IMR-90 (cell line): ENCODE measurements at regions not wholly inside any gene's neighbourhood (a gene's known extent, or its start where the extent isn't known, plus 50 kb on each side); places are given as distances from the start of the nearest gene placed in this dataset.
A peak's percentile ranks its signal among the peaks of the same experiment; 100 is the strongest.

Experiments
- ATAC-seq: fragments of 200-7000 bp; cut with Tn5 transposase; 2 replicates; pipeline ENCODE4 v1.9.1; 2020; ENCODE audit warnings: low read depth, mild to moderate bottlenecking, moderate library complexity
- BruUV-seq: library from RNA; stranded (reverse); fragments of 400-500 nt; replicated peaks from 2 replicates; lab custom pipeline; 2021; lab: Mats Ljungman, UMichigan
- CTCF ChIA-PET: fragments of 300-600 bp; formaldehyde crosslinking; extraction: SDS; loops from one replicate; lab custom pipeline; 2021; ENCODE audit warnings: antibody characterized with exemption; lab: Yijun Ruan, JAX
- POLR2A ChIA-PET: fragments of 300-600 bp; sonication (Branson Sonifier 250); formaldehyde crosslinking; loops from one replicate; lab custom pipeline; 2022; ENCODE audit warnings: antibody characterized with exemption; ENCODE audit not compliant: unreplicated experiment; lab: Charles Lee
- DNase-seq: peaks from one replicate; pipeline ENCODE4 v3.0.0; 2013
- H2AFZ ChIP-seq: replicated peaks from 2 replicates; pipeline ENCODE3; 2013; ENCODE audit warnings: low read length, mild to moderate bottlenecking; ENCODE audit not compliant: poor library complexity
- H2AK5ac ChIP-seq: 2 replicates; pipeline ENCODE4 v1.6.1; 2013; ENCODE audit warnings: low read depth, low read length, inconsistent platforms
- H2AK9ac ChIP-seq: replicated peaks from 2 replicates; pipeline ENCODE3; 2013; ENCODE audit warnings: mild to moderate bottlenecking, low read depth, low read length, moderate library complexity; ENCODE audit not compliant: poor library complexity
- H2BK120ac ChIP-seq: 2 replicates; pipeline ENCODE4 v1.6.1; 2013; ENCODE audit warnings: low read depth, low read length, inconsistent platforms
- H2BK15ac ChIP-seq: 3 replicates; pipeline ENCODE4 v1.6.1; 2013; ENCODE audit warnings: low read depth, low read length, inconsistent platforms
- H2BK20ac ChIP-seq: 2 replicates; pipeline ENCODE4 v1.6.1; 2013; ENCODE audit warnings: low read depth, mild to moderate bottlenecking, inconsistent platforms, low read length, moderate library complexity
- H2BK5ac ChIP-seq: 2 replicates; pipeline ENCODE4 v1.6.1; 2013; ENCODE audit warnings: mild to moderate bottlenecking, low read depth, low read length, inconsistent platforms; ENCODE audit not compliant: poor library complexity, severe bottlenecking
- H3K14ac ChIP-seq: replicated peaks from 2 replicates; pipeline ENCODE4 v1.6.1; 2013; ENCODE audit warnings: low read depth, low read length, inconsistent platforms
- H3K18ac ChIP-seq: 2 replicates; pipeline ENCODE4 v1.6.1; 2013; ENCODE audit warnings: low read depth, low read length, control low read depth
- H3K23ac ChIP-seq: 2 replicates; pipeline ENCODE4 v1.6.1; 2013; ENCODE audit warnings: low read depth, low read length, inconsistent platforms
- H3K27ac ChIP-seq: 2 replicates; pipeline ENCODE4 v1.5.1; 2013; ENCODE audit warnings: mild to moderate bottlenecking, control low read depth, low read length; ENCODE audit not compliant: insufficient read depth
- H3K27me3 ChIP-seq: 2 replicates; pipeline ENCODE4 v1.6.1; 2013; ENCODE audit warnings: low read length; ENCODE audit not compliant: control insufficient read depth, insufficient read depth
- H3K36me3 ChIP-seq: 2 replicates; pipeline ENCODE4 v1.6.1; 2013; ENCODE audit warnings: low read length, mixed read lengths; ENCODE audit not compliant: control insufficient read depth, insufficient read depth
- H3K4ac ChIP-seq: 2 replicates; pipeline ENCODE4 v1.6.1; 2013; ENCODE audit warnings: low read depth, low read length, inconsistent platforms
- H3K4me1 ChIP-seq: 2 replicates; pipeline ENCODE4 v1.6.1; 2013; ENCODE audit warnings: low read length, mixed read lengths; ENCODE audit not compliant: control insufficient read depth, insufficient read depth
- H3K4me2 ChIP-seq: 2 replicates; pipeline ENCODE4 v1.6.1; 2013; ENCODE audit warnings: low read depth, mild to moderate bottlenecking, control low read depth, low read length, moderate library complexity
- H3K4me3 ChIP-seq: 2 replicates; pipeline ENCODE4 v1.5.1; 2013; ENCODE audit warnings: low read depth, mild to moderate bottlenecking, control low read depth, low read length, moderate library complexity; ENCODE audit not compliant: insufficient read depth
- H3K56ac ChIP-seq: 2 replicates; pipeline ENCODE4 v1.6.1; 2013; ENCODE audit warnings: low read length, inconsistent platforms; ENCODE audit not compliant: insufficient read depth; ENCODE audit errors: extremely low read depth
- H3K79me1 ChIP-seq, 2 experiments: 2 replicates each; pipeline ENCODE4 v1.6.1; 2013; ENCODE audit warnings: low read length in 2 of 2, inconsistent platforms in 1 of 2, low read depth in 1 of 2
- H3K9ac ChIP-seq: 2 replicates; pipeline ENCODE4 v1.6.1; 2013; ENCODE audit warnings: low read depth, low read length, control low read depth
- H3K9me1 ChIP-seq: 2 replicates; pipeline ENCODE4 v1.6.1; 2013; ENCODE audit warnings: low read length, inconsistent platforms; ENCODE audit not compliant: insufficient read depth
- H3K9me3 ChIP-seq: 2 replicates; pipeline ENCODE4 v1.6.1; 2013; ENCODE audit warnings: low read length; ENCODE audit not compliant: control insufficient read depth, insufficient read depth
- H4K20me1 ChIP-seq: 2 replicates; pipeline ENCODE4 v1.6.1; 2013; ENCODE audit warnings: low read length, inconsistent platforms; ENCODE audit not compliant: insufficient read depth
- H4K5ac ChIP-seq: 2 replicates; pipeline ENCODE4 v1.6.1; 2013; ENCODE audit warnings: mild to moderate bottlenecking, low read depth, low read length, control low read depth
- H4K8ac ChIP-seq, 2 experiments: 2 replicates each; pipeline ENCODE4 v1.6.1; 2013; ENCODE audit warnings: low read depth in 2 of 2, low read length in 2 of 2, control low read depth in 1 of 2, inconsistent platforms in 1 of 2
- H4K91ac ChIP-seq: 2 replicates; pipeline ENCODE4 v1.6.1; 2013; ENCODE audit warnings: low read depth, low read length, inconsistent platforms; ENCODE audit not compliant: insufficient read depth
- BHLHE40 ChIP-seq: fragments of 150-350 bp; IDR thresholded peaks from 2 replicates; pipeline ENCODE4 v1.6.1; 2016; ENCODE audit warnings: mild to moderate bottlenecking, low read depth, low read length
- MAFK ChIP-seq: IDR thresholded peaks from 2 replicates; pipeline ENCODE4 v1.6.1; 2012; ENCODE audit warnings: low read depth, low read length, improper control_type of control experiment
- WGBS, 2 experiments: methylation state at CpG; one replicate each; pipeline versions ENCODE4 v1.1.5 to v1.1.7; 2013; ENCODE audit warnings: missing lambda C conversion rate in 2 of 2; ENCODE audit not compliant: insufficient read length in 1 of 2; ENCODE audit errors: extremely low coverage in 2 of 2; 5-methylcytosine and 5-hydroxymethylcytosine counted together
- dilution Hi-C: fragments of 300-500 bp; cut with HindIII; formaldehyde crosslinking; loops from one replicate; pipeline ENCODE4 v1.14.3; 2018; ENCODE audit warnings: low sequenced_read_pairs; ENCODE audit not compliant: unreplicated experiment
- in situ Hi-C: fragments of 300-500 bp; cut with MboI; formaldehyde crosslinking; loops from 3 replicates; pipeline ENCODE4 v1.14.3; 2019; ENCODE audit warnings: low sequenced_read_pairs, inconsistent platforms, mixed read lengths
- intact Hi-C: fragments of 100-400 bp; cut with micrococcal nuclease; formaldehyde crosslinking; loops from 2 replicates; pipeline ENCODE4 v1.10.0; 2022

- ATAC-seq (no peak), DNase-seq (no peak)
- Histone ChIP-seq H3K36me3 (no peaks in the 10 kb centered on the region), H2AK5ac (no peak overlapping the region), H3K23ac (no peak overlapping the region), H4K91ac (no peak overlapping the region), H3K4ac (no peak overlapping the region), H3K4me3 (no peak overlapping the region), H2BK15ac (no peak overlapping the region), H4K8ac (no peak overlapping the region), H3K27me3 (peaks cover 3% of the 10 kb centered on the region; the same call in 1 of the 2 replicates), H3K27ac (no peak overlapping the region), H2BK120ac (no peak overlapping the region), H3K9ac (no peak overlapping the region), H4K5ac (no peak overlapping the region), H3K9me1 (no peaks in the 10 kb centered on the region), H2BK20ac (no peak overlapping the region), H3K79me1 (no peaks in the 10 kb centered on the region), H3K4me2 (no peak overlapping the region), H2BK5ac (no peak overlapping the region), H3K56ac (no peak overlapping the region), H4K20me1 (no peaks in the 10 kb centered on the region), H3K4me1 (no peaks in the 10 kb centered on the region), H2AFZ (no peak overlapping the region), H3K9me3 (no peaks in the 10 kb centered on the region), H2AK9ac (no peak overlapping the region), H3K18ac (no peak overlapping the region), H3K14ac (no peak overlapping the region)
- dilution Hi-C loops, result no loop called here
- in situ Hi-C loops, result no loop called here
- BruUV-seq, result no TSS peak
- TF ChIP-seq BHLHE40 (no peak), MAFK (0 out of 2 replicates have a peak, but pooled peaks have one; percentile 21)
- POLR2A ChIA-PET, result no interaction called here
- intact Hi-C loops, result no loop called here
- no CpG with 5 or more reads among the region's 3 CpGs for WGBS, 2 experiments
- CTCF ChIA-PET, result no interaction called here
Measured at GRCh38 chr2:220654322-220654721, 917.8 kb downstream of the EPHA4 start.
